Activated T-helper 1 cell treated with anti-CD3 and anti-CD28 coated beads, Interleukin-2, amount 50 U/mL, for 16 hours (primary cell): ENCODE measurements at regions not wholly inside any gene's neighbourhood (a gene's known extent, or its start where the extent isn't known, plus 50 kb on each side); places are given as distances from the start of the nearest gene placed in this dataset.
"Not testable (repeated sequence)": the region's sequence is repeated elsewhere in the genome, so short reads cannot be mapped to it uniquely, and the experiment has no call there.

ENCODE experiments used
- DNase-seq, 2 donors: peaks; one replicate each; pipeline ENCODE4 v3.0.0-alpha.2; 2020; ENCODE audit warnings: low read depth in 1 of 2, low spot score in 1 of 2

GRCh38 chr16:82302042-82302727, 132.2 kb upstream of the MPHOSPH6 start:
- DNase-seq = no peak

GRCh38 chr16:82301146-82301755, 131.2 kb upstream of the MPHOSPH6 start:
- no peak for DNase-seq

- no peak for DNase-seq
Measured at GRCh38 chr16:82300374-82300951, 130.4 kb upstream of the MPHOSPH6 start.

- DNase-seq = no peak
Measured at GRCh38 chr16:82298472-82298871, 128.4 kb upstream of the MPHOSPH6 start.

- no peak for DNase-seq
Measured at GRCh38 chr16:82295290-82296201, 125.5 kb upstream of the MPHOSPH6 start.

GRCh38 chr16:82293671-82294070, 123.6 kb upstream of the MPHOSPH6 start:
- no peak for DNase-seq

DNA sequence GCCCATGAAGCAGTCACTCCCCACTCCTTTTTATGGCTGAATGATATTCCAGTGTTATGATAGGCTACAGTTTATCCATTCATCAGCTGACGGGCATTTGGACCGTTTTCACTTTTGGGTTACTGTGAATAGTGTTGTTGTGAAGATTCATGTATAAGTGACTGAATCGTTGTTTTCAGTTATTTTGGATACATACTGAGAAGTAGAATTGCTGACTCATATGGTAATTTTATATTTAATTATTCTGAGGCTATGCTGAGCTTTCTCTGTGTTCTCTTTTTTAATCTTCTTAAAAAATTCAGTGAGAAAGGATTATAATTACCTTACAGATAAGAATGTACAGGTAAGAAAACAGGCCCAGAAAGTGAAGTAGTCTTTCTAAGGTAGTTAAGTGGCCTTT, 117.9 kb upstream of the MPHOSPH6 start:
- no peak for DNase-seq

- no peak for DNase-seq
Measured at GRCh38 chr16:82282662-82283061, 112.6 kb upstream of the MPHOSPH6 start.

DNA sequence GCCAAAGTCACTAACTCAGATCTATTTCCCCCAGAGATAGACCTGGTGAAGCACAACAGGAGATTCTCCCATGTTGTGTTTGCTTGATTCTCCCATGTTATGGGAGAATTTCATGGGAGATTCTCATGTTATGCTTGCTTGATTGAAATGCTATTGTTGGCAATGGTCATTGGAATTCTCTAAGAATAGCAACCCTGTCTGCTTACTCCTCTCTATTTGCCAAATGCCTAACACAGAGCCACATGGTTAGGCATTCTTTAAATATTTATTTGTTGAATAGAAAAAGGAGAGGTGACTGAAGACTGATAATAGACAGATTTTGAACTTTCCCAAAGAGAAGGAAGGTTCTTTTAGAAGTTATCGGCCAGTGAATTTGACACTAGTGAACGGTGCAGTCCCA, 111.5 kb upstream of the MPHOSPH6 start:
- DNase-seq = no peak

GRCh38 chr16:82280867-82281266, 110.8 kb upstream of the MPHOSPH6 start:
- no peak for DNase-seq

DNA sequence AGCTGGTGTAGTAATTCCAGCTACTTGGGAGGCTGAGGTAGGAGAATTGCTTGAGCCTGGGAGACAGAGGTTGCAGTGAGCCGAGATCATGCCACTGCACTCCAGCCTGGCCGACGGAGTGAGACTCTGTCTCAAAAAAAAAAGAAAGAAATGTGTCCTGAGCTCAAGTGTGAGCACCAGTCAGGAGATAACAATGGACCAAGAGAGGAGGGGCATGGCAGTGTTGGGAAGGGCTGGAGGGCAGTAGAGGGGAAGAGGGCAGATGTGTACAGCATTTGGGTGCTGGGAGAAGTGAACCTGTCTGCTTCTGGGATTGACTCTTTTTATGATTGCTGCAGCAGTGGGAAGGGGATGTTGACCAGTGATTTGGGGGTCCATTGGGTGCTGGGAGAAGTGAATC, 105.3 kb upstream of the MPHOSPH6 start:
- not testable (repeated sequence) for DNase-seq

GRCh38 chr16:82271636-82272035, 101.6 kb upstream of the MPHOSPH6 start:
- DNase-seq = no peak

DNA sequence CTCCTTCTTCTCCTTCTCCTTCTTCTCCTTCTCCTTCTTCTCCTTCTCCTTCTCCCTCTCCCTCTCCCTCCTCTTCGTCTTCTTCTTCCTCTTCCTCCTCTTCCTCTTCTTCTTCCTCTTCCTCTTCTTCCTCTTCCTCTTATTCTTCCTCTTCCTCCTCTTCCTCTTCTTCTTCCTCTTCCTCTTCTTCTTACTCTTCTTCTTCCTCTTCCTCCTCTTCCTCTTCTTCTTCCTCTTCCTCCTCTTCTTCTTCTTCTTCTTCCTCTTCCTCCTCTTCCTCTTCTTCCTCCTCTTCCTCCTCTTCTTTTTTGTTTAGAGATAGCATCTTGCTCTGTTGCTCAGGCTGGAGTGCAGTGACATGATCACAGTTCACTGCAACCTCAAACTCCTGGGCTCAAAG, 97.7 kb upstream of the MPHOSPH6 start:
- not testable (repeated sequence) for DNase-seq

DNA sequence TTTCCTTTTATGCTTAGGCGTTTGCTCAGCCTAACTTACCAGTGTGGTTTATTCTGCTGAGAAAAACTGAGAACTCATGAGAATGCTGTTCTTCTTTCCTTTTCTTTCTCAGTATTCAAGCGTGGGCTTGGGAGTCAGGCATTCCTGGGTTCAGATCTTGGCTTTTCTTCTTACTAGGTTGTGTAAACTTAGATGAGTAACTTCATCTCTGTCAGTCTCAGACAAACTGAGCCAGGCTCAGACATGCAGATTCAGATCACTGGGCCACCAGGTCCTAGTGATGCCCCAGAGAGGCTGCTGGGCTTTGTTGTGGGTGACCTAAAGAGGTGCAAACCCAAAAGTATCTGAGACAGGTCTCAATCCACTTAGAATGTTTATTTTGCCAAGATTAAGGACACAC, 95.8 kb upstream of the MPHOSPH6 start:
- no peak for DNase-seq

DNA sequence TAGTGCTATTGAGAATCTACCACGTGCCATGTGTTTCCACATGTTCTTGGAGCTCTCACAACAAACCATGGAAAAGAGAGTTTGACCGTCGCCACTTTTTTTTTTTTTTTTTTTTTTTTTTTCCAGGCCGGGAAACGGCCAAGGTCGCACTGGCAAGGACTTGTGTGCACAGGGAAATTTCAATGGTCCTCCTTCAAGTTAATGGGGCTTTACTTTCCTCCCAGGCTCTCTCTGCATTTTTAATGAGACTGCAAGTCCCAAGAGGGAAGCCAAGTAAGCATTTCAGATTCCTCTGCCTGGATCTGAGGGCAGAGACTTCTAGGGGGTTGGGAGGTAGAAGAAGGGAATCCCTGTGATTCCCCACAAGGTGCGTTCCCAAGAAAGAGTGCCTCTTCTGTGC, 94.7 kb upstream of the MPHOSPH6 start:
- no peak for DNase-seq

- peak; percentile 6 to 15 for DNase-seq
Measured at GRCh38 chr16:82263521-82264143, 93.6 kb upstream of the MPHOSPH6 start.

- DNase-seq = no peak
Measured at GRCh38 chr16:82262244-82262643, 92.2 kb upstream of the MPHOSPH6 start.

GRCh38 chr16:82260212-82260795, 90.3 kb upstream of the MPHOSPH6 start:
- DNase-seq = no peak

DNA sequence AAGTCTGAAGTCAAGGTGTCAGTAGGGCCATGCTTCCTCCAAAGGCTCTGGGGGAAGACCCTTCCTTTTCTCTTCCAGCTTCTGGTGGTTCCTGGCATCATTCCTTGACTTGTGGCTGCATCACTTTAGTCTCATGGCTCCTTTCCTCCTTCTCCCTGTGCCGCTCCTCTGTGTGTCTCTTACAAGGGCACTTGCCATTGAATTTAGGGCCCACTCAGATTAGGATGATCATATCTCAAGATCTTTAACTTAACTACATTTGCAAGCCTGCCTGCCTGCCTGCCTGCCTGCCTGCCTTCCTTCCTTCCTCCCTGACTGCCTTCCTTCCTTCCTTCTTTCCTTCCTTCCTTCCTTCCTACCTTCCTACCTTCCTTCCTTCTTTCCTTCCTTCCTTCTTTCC, 89.7 kb upstream of the MPHOSPH6 start:
- DNase-seq = no peak

DNA sequence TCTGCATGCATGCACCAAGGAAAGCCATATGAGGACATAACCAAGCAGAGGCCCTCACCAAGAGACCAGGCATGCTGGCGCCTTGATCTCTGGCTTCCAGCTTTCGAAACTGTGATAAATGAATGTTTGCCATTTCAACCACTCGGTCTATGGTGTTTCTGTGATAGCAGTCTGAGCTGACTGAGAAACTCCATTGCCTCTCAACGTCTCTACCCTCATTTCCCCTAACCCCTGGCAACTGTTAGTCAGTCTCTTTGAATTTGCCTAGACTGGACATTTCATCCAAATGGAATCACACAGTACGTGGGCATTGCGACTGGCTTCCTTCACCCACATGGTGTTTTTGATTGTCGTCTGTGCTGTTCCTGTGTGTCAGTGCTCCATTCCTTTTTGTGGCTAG, 88.0 kb upstream of the MPHOSPH6 start:
- DNase-seq = no peak

- DNase-seq = no peak
Measured at GRCh38 chr16:82252582-82252981, 82.6 kb upstream of the MPHOSPH6 start.
